ENCODE measurements at regions not wholly inside any gene's neighbourhood (a gene's known extent, or its start where the extent isn't known, plus 50 kb on each side); places are given as distances from the start of the nearest gene placed in this dataset.

- FAIRE-seq, result no peak
- Histone ChIP-seq H3K27ac (ENCODE audit: low read depth in 1 of 3, low read length in 2 of 3) (no peak overlapping the region), H3K4me3 (ENCODE audit: low read depth in 1 of 3, low read length in 3 of 3) (no peak overlapping the region), H3K9me3 (ENCODE audit: control insufficient read depth in 2 of 2, insufficient read depth in 1 of 2, low read depth in 1 of 2, low read length in 1 of 2) (no peaks in the 10 kb centered on the region), H3K27me3 (ENCODE audit: control insufficient read depth in 3 of 3, insufficient read depth in 3 of 3, low read length in 3 of 3) (no peaks in the 10 kb centered on the region), H3K4me1 (ENCODE audit: control insufficient read depth in 3 of 3, insufficient read depth in 2 of 3, low read depth in 1 of 3, low read length in 2 of 3) (no peaks in the 10 kb centered on the region), H3K36me3 (ENCODE audit: control insufficient read depth in 3 of 3, insufficient read depth in 2 of 3, low read depth in 1 of 3, low read length in 3 of 3) (no peaks in the 10 kb centered on the region)
- DNase-seq, result no peak
- 83 to 90% (median 88%) methylated on average over 3 of the region's 3 CpGs for WGBS, 3 donors
Measured at GRCh38 chr6:15842727-15843117, 179.9 kb upstream of the DTNBP1 start.

GRCh38 chr6:15841937-15842726 lies 179.3 kb upstream of the DTNBP1 start:
- Histone ChIP-seq H3K36me3 (ENCODE audit: control insufficient read depth in 3 of 3, insufficient read depth in 2 of 3, low read depth in 1 of 3, low read length in 3 of 3) (no peaks in the 10 kb centered on the region), H3K4me1 (ENCODE audit: control insufficient read depth in 3 of 3, insufficient read depth in 2 of 3, low read depth in 1 of 3, low read length in 2 of 3) (no peaks in the 10 kb centered on the region), H3K27me3 (ENCODE audit: control insufficient read depth in 3 of 3, insufficient read depth in 3 of 3, low read length in 3 of 3) (no peaks in the 10 kb centered on the region), H3K9me3 (ENCODE audit: control insufficient read depth in 2 of 2, insufficient read depth in 1 of 2, low read depth in 1 of 2, low read length in 1 of 2) (no peaks in the 10 kb centered on the region), H3K27ac (ENCODE audit: low read depth in 1 of 3, low read length in 2 of 3) (no peak overlapping the region), H3K4me3 (ENCODE audit: low read depth in 1 of 3, low read length in 3 of 3) (no peak overlapping the region)
- DNase-seq, result no peak
- 82 to 87% (median 84%) methylated on average over 9 of the region's 9 CpGs for WGBS, 3 donors
- FAIRE-seq, result no peak

- Histone ChIP-seq H3K27ac (ENCODE audit: low read depth in 1 of 3, low read length in 2 of 3) (no peak overlapping the region), H3K4me1 (ENCODE audit: control insufficient read depth in 3 of 3, insufficient read depth in 2 of 3, low read depth in 1 of 3, low read length in 2 of 3) (no peaks in the 10 kb centered on the region), H3K36me3 (ENCODE audit: control insufficient read depth in 3 of 3, insufficient read depth in 2 of 3, low read depth in 1 of 3, low read length in 3 of 3) (no peaks in the 10 kb centered on the region), H3K4me3 (ENCODE audit: low read depth in 1 of 3, low read length in 3 of 3) (no peak overlapping the region), H3K27me3 (ENCODE audit: control insufficient read depth in 3 of 3, insufficient read depth in 3 of 3, low read length in 3 of 3) (no peaks in the 10 kb centered on the region), H3K9me3 (ENCODE audit: control insufficient read depth in 2 of 2, insufficient read depth in 1 of 2, low read depth in 1 of 2, low read length in 1 of 2) (no peaks in the 10 kb centered on the region)
- FAIRE-seq, result no peak
- no peak for DNase-seq
- 87 to 91% (median 88%) methylated on average over 5 of the region's 5 CpGs for WGBS, 3 donors
Measured at GRCh38 chr6:15839969-15840541, 177.2 kb upstream of the DTNBP1 start.

GRCh38 chr6:15837205-15837604 lies 174.4 kb upstream of the DTNBP1 start:
- Histone ChIP-seq H3K27me3 (ENCODE audit: control insufficient read depth in 3 of 3, insufficient read depth in 3 of 3, low read length in 3 of 3) (no peaks in the 10 kb centered on the region), H3K36me3 (ENCODE audit: control insufficient read depth in 3 of 3, insufficient read depth in 2 of 3, low read depth in 1 of 3, low read length in 3 of 3) (no peaks in the 10 kb centered on the region), H3K4me3 (ENCODE audit: low read depth in 1 of 3, low read length in 3 of 3) (no peak overlapping the region), H3K4me1 (ENCODE audit: control insufficient read depth in 3 of 3, insufficient read depth in 2 of 3, low read depth in 1 of 3, low read length in 2 of 3) (no peaks in the 10 kb centered on the region), H3K9me3 (ENCODE audit: control insufficient read depth in 2 of 2, insufficient read depth in 1 of 2, low read depth in 1 of 2, low read length in 1 of 2) (no peaks in the 10 kb centered on the region), H3K27ac (ENCODE audit: low read depth in 1 of 3, low read length in 2 of 3) (no peak overlapping the region)
- FAIRE-seq, result no peak
- DNase-seq, result no peak
- WGBS, 3 donors, result 91 to 93% (median 93%) methylated on average over 6 of the region's 6 CpGs

GRCh38 chr6:15832841-15833240 lies 170.0 kb upstream of the DTNBP1 start:
- no peak overlapping the region for H3K4me3 ChIP-seq (ENCODE audit: low read depth in 1 of 3, low read length in 3 of 3)
- H3K36me3 ChIP-seq (ENCODE audit: control insufficient read depth in 3 of 3, insufficient read depth in 2 of 3, low read depth in 1 of 3, low read length in 3 of 3), result no peaks in the 10 kb centered on the region
- no peaks in the 10 kb centered on the region for H3K27me3 ChIP-seq (ENCODE audit: control insufficient read depth in 3 of 3, insufficient read depth in 3 of 3, low read length in 3 of 3)
- WGBS, 3 donors, result 61 to 76% (median 67%) methylated on average over 1 of the region's 1 CpG
- FAIRE-seq (no peak), DNase-seq (no peak)
- no peak overlapping the region for H3K27ac ChIP-seq (ENCODE audit: low read depth in 1 of 3, low read length in 2 of 3)
- no peaks in the 10 kb centered on the region for H3K9me3 ChIP-seq (ENCODE audit: control insufficient read depth in 2 of 2, insufficient read depth in 1 of 2, low read depth in 1 of 2, low read length in 1 of 2)
- H3K4me1 ChIP-seq (ENCODE audit: control insufficient read depth in 3 of 3, insufficient read depth in 2 of 3, low read depth in 1 of 3, low read length in 2 of 3), result no peaks in the 10 kb centered on the region

GRCh38 chr6:15829156-15829555 lies 166.3 kb upstream of the DTNBP1 start:
- Histone ChIP-seq H3K9me3 (ENCODE audit: control insufficient read depth in 2 of 2, insufficient read depth in 1 of 2, low read depth in 1 of 2, low read length in 1 of 2) (no peaks in the 10 kb centered on the region), H3K27me3 (ENCODE audit: control insufficient read depth in 3 of 3, insufficient read depth in 3 of 3, low read length in 3 of 3) (no peaks in the 10 kb centered on the region), H3K4me3 (ENCODE audit: low read depth in 1 of 3, low read length in 3 of 3) (no peak overlapping the region), H3K36me3 (ENCODE audit: control insufficient read depth in 3 of 3, insufficient read depth in 2 of 3, low read depth in 1 of 3, low read length in 3 of 3) (no peaks in the 10 kb centered on the region), H3K27ac (ENCODE audit: low read depth in 1 of 3, low read length in 2 of 3) (no peak overlapping the region), H3K4me1 (ENCODE audit: control insufficient read depth in 3 of 3, insufficient read depth in 2 of 3, low read depth in 1 of 3, low read length in 2 of 3) (no peaks in the 10 kb centered on the region)
- DNase-seq (no peak), FAIRE-seq (no peak)
- 57 to 79% (median 71%) methylated on average over 4 of the region's 4 CpGs for WGBS, 3 donors

GRCh38 chr6:15827496-15828255 lies 164.8 kb upstream of the DTNBP1 start:
- FAIRE-seq, result no peak
- 83 to 90% (median 88%) methylated on average over 8 of the region's 8 CpGs for WGBS, 3 donors

GRCh38 chr6:15826814-15827318 lies 164.0 kb upstream of the DTNBP1 start:
- Histone ChIP-seq H3K36me3 (ENCODE audit: control insufficient read depth in 3 of 3, insufficient read depth in 2 of 3, low read depth in 1 of 3, low read length in 3 of 3) (no peaks in the 10 kb centered on the region), H3K27ac (ENCODE audit: low read depth in 1 of 3, low read length in 2 of 3) (no peak overlapping the region), H3K4me1 (ENCODE audit: control insufficient read depth in 3 of 3, insufficient read depth in 2 of 3, low read depth in 1 of 3, low read length in 2 of 3) (no peaks in the 10 kb centered on the region), H3K4me3 (ENCODE audit: low read depth in 1 of 3, low read length in 3 of 3) (no peak overlapping the region), H3K9me3 (ENCODE audit: control insufficient read depth in 2 of 2, insufficient read depth in 1 of 2, low read depth in 1 of 2, low read length in 1 of 2) (no peaks in the 10 kb centered on the region), H3K27me3 (ENCODE audit: control insufficient read depth in 3 of 3, insufficient read depth in 3 of 3, low read length in 3 of 3) (no peaks in the 10 kb centered on the region)
- WGBS, 3 donors, result 95 to 99% (median 98%) methylated on average over 5 of the region's 5 CpGs
- DNase-seq (no peak), FAIRE-seq (no peak)

More at GRCh38 chr6:15827496-15828255, 164.8 kb upstream of the DTNBP1 start:
- H3K4me1 ChIP-seq (ENCODE audit: control insufficient read depth in 3 of 3, insufficient read depth in 2 of 3, low read depth in 1 of 3, low read length in 2 of 3), result no peaks in the 10 kb centered on the region
- no peaks in the 10 kb centered on the region for H3K36me3 ChIP-seq (ENCODE audit: control insufficient read depth in 3 of 3, insufficient read depth in 2 of 3, low read depth in 1 of 3, low read length in 3 of 3)
- H3K27ac ChIP-seq (ENCODE audit: low read depth in 1 of 3, low read length in 2 of 3), result no peak overlapping the region
- no peaks in the 10 kb centered on the region for H3K27me3 ChIP-seq (ENCODE audit: control insufficient read depth in 3 of 3, insufficient read depth in 3 of 3, low read length in 3 of 3)
- H3K9me3 ChIP-seq (ENCODE audit: control insufficient read depth in 2 of 2, insufficient read depth in 1 of 2, low read depth in 1 of 2, low read length in 1 of 2), result no peaks in the 10 kb centered on the region
- DNase-seq, result no peak
- H3K4me3 ChIP-seq (ENCODE audit: low read depth in 1 of 3, low read length in 3 of 3), result no peak overlapping the region

All from small intestine (tissue), 7 donors.